Smooth muscle cell of the brain vasculature (primary cell): ENCODE measurements at regions not wholly inside any gene's neighbourhood (a gene's known extent, or its start where the extent isn't known, plus 50 kb on each side); places are given as distances from the start of the nearest gene placed in this dataset.
"Not testable (repeated sequence)": the region's sequence is repeated elsewhere in the genome, so short reads cannot be mapped to it uniquely, and the experiment has no call there.

Experiments used
- DNase-seq: peaks from one replicate; pipeline ENCODE4 v3.0.0-alpha.2; 2012; ENCODE audit warnings: low read depth, low spot score

DNA sequence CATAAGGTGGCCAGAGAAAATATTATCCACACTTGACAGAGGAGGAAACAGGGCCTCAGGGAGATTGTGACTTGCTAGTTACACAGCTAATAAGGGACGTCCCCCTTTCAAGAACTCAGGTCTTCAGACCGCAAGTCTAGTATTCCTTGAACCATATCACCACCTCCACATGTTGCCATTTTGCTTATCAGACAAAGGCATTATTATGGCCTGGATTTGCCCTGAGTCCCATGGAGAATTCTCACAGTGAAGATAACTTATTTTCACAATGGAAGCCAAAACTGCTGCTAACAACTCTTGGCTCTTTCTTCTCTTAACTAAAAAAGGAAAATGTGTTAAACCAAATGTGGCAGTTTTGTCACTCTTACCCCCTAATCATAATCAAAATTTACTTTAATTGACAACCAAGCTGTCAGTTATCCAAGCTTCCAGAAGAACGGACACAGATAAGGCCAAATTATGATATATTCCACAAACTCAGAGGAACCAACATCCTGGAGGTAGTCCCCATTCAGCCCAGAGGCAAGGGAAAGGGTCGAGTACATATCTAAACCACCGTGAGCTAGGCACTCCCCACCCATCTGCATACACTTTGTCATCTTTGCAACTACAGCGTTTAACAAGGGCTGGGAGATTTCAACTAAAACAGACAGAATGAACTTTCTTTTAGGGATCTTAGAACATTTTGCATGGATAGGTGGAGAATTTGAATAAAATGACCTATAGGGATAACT lies 63.6 kb upstream of the THBS1 start:
- DNase-seq: no peak

DNA sequence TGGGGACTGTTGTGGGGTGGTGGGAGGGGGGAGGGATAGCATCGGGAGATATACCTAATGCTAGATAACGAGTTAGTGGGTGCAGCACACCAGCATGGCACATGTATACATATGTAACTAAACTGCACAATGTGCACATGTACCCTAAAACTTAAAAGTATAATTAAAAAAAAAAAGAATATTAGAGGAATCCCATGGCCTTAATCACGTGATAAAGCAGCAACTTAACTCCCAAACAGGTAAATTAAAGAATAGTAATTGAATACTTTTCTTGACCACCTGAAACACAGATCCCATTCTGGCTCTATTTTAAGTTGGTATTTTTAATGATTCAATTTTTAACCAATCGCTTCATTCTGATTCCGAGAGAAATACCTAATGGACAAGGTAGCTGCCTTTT lies 56.9 kb upstream of the THBS1 start:
- not testable (repeated sequence) for DNase-seq

DNA sequence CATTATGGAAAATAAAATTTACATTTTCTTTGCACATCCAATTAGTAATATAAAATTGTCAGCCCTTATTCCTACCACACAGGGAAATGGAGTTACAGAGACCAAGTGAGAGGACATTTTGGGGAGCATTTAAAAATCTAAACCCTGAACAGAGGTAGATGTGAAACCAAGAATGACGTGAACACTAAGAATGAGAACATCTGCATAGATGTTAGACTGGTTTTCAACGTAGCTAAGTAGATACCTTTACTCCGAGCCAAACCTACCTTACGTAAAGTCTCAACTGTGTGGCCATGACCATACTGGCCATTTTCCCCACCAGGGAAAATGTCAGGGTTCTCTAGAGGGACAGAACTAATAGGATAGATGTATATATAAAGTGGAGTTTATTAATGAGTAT lies 51.4 kb upstream of the THBS1 start:
- DNase-seq: no peak

DNA sequence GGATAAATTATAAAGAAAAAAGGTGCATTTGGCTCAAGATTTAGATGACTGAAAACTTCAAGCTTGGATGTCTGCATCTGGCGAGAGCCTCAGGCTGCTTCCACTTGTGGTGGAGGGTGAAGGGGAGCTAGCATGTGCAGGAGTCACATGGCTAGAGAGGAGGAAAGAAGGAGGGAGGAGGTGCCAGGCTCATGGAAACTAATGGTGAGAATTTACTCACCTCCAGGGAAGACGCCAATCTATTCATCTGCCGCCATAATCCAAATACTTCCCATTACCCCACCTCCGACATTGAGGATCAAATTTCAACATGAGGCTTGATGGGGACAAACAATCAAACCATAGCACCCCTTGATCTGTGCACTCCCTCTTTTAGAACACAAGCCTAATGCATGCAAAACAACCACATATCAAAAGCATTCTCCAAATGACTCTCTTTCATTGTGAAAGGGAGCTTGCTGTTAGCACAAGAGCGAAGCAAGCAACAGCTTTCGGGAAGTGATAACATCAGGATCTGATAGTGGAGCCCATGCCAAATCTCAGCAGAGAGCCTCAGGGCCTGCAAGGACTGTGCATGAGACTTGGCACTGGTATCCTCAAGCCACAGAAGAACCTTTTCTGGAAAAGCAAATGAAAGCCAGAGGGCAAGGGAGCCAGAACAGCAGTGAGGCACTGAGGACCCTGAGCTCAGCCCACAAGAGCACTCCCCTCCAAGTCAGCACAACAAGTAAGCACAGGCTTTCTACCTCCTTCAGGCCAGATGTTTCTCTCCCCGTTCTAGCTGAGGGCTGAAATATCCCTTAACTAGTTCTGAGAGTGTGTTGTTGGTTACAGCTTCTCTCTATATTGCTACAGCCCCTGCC lies 50.2 kb upstream of the THBS1 start:
- DNase-seq: no peak
